K562 (cell line): ENCODE measurements at regions not wholly inside any gene's neighbourhood (a gene's known extent, or its start where the extent isn't known, plus 50 kb on each side); places are given as distances from the start of the nearest gene placed in this dataset.

Source experiments
- BHLHE40 ChIP-seq: IDR thresholded peaks from 2 replicates; pipeline ENCODE4 v1.6.1; 2011; ENCODE audit warnings: low read length, improper control_type of control experiment
- CBFA2T3 ChIP-seq: fragments of 450-650 bp; IDR thresholded peaks from 2 replicates; pipeline ENCODE4 v1.6.1; 2017
- CTCF ChIP-seq, 3 experiments: IDR thresholded peaks in 2 of 3; conservative IDR thresholded peaks in 1 of 3; 2 replicates each; pipeline ENCODE4 v1.5.1; 2011 to 2012; ENCODE audit warnings: low read length in 3 of 3, mild to moderate bottlenecking in 3 of 3, control low read depth in 2 of 3, improper control_type of control experiment in 1 of 3, inconsistent platforms in 1 of 3, low read depth in 1 of 3, mixed read lengths in 1 of 3, moderate library complexity in 1 of 3; ENCODE audit not compliant: insufficient read depth in 2 of 3
- GTF2F1 ChIP-seq: IDR thresholded peaks from 2 replicates; pipeline ENCODE4 v1.6.1; 2011; ENCODE audit warnings: low read depth, low read length, improper control_type of control experiment
- KDM1A ChIP-seq, 2 experiments: fragments of 450-650 bp; IDR thresholded peaks; 2 replicates each; pipeline ENCODE4 v1.6.1; 2016; ENCODE audit warnings: mild to moderate bottlenecking in 2 of 2
- POLR2A ChIP-seq: fragments of 450-650 bp; conservative IDR thresholded peaks from 2 replicates; pipeline ENCODE4 v1.6.1; 2016
- RCOR1 ChIP-seq, 2 experiments: IDR thresholded peaks; 2 replicates each; pipeline ENCODE4 v1.6.1; 2012; ENCODE audit warnings: low read depth in 2 of 2, low read length in 2 of 2, borderline replicate concordance in 1 of 2, improper control_type of control experiment in 1 of 2
- RNF219 ChIP-seq: fragments of 250-450 bp; sonication (Bioruptor Pico); IDR thresholded peaks from 2 replicates; pipeline ENCODE4 v1.5.0; 2022; ENCODE audit warnings: mild to moderate bottlenecking
- U2AF2 ChIP-seq: fragments of 200-400 bp; formaldehyde crosslinking; optimal IDR thresholded peaks from 2 replicates; pipeline ENCODE3; 2017; ENCODE audit warnings: low read depth, mild to moderate bottlenecking, low read length
- ZNF444 ChIP-seq: fragments of 250-450 bp; sonication (Bioruptor Pico); IDR thresholded peaks from 2 replicates; pipeline ENCODE4 v1.4.0; 2020; ENCODE audit warnings: mild to moderate bottlenecking, moderate library complexity

GRCh38 chr6:169085466-169085865 is 168.2 kb downstream of the THBS2 start:
- no peak for TF ChIP-seq KDM1A (IDR thresholded peaks at IDR 0.05)
- TF ChIP-seq CBFA2T3: no peak
- no peak for TF ChIP-seq ZNF444 (CRISPR knock-in tag)
- no peak for TF ChIP-seq CTCF (IDR thresholded peaks at IDR 0.05 in 2 of 3, conservative IDR thresholded peaks at IDR 0.05 in 1 of 3; ENCODE audit: insufficient read depth in 2 of 3, low read depth in 1 of 3, low read length in 3 of 3)
- TF ChIP-seq RCOR1 (IDR thresholded peaks at IDR 0.05; ENCODE audit: borderline replicate concordance in 1 of 2, low read depth in 2 of 2, low read length in 2 of 2): no peak
- TF ChIP-seq POLR2A: no peak
- no peak for TF ChIP-seq GTF2F1
- TF ChIP-seq BHLHE40: no peak
- TF ChIP-seq RNF219: no peak
- TF ChIP-seq U2AF2: no peak
